ENCODE measurements at regions not wholly inside any gene's neighbourhood (a gene's known extent, or its start where the extent isn't known, plus 50 kb on each side); places are given as distances from the start of the nearest gene placed in this dataset.

- peak; percentile 53 for ATAC-seq (replicated peaks)
- H3K4me1 Mint-ChIP-seq (ENCODE audit: low read depth in 2 of 2): peaks cover 7 to 18% of the 10 kb centered on the region in 2 donors
- no peaks in the 10 kb centered on the region for H3K9me3 Mint-ChIP-seq
- H3K36me3 Mint-ChIP-seq (ENCODE audit: insufficient read depth): no peaks in the 10 kb centered on the region
- DNase-seq: peak in 1 of 3 experiments; percentile 5
- peak overlapping the region; percentile 64 to 74 for H3K4me3 Mint-ChIP-seq
- H3K27me3 Mint-ChIP-seq: peaks cover 14 to 21% of the 10 kb centered on the region in 2 donors
- H3K27ac Mint-ChIP-seq: no peak overlapping the region
Observed at GRCh38 chr10:114767101-114767985, 54.2 kb upstream of the FHIP2A start.

- ATAC-seq (replicated peaks) (peak; percentile 67), DNase-seq (no peak)
- Mint-ChIP-seq H3K27me3 (peaks cover 6 to 14% of the 10 kb centered on the region in 2 donors), H3K9me3 (no peaks in the 10 kb centered on the region), H3K36me3 (ENCODE audit: insufficient read depth) (no peaks in the 10 kb centered on the region), H3K4me3 (peak overlapping the region; percentile 59 to 66), H3K4me1 (ENCODE audit: low read depth in 2 of 2) (peaks cover 7 to 18% of the 10 kb centered on the region in 2 donors), H3K27ac (peak overlapping the region; percentile 1 to 22)
Observed at GRCh38 chr10:114767986-114768821, 53.4 kb upstream of the FHIP2A start.

GRCh38 chr10:114770009-114770408 lies 51.6 kb upstream of the FHIP2A start:
- H3K36me3 Mint-ChIP-seq (ENCODE audit: insufficient read depth): no peaks in the 10 kb centered on the region
- no peaks in the 10 kb centered on the region for H3K9me3 Mint-ChIP-seq
- H3K4me3 Mint-ChIP-seq: no peak overlapping the region
- peaks cover 7 to 18% of the 10 kb centered on the region in 2 donors for H3K4me1 Mint-ChIP-seq (ENCODE audit: low read depth in 2 of 2)
- DNase-seq (no peak), ATAC-seq (replicated peaks) (no peak)
- peak overlapping the region in 1 of 2 donors; percentile 25 for H3K27ac Mint-ChIP-seq
- peaks cover 6 to 8% of the 10 kb centered on the region in 2 donors for H3K27me3 Mint-ChIP-seq

GRCh38 chr10:114771157-114771556 lies 50.4 kb upstream of the FHIP2A start:
- DNase-seq: no peak
- H3K9me3 Mint-ChIP-seq: no peaks in the 10 kb centered on the region
- H3K36me3 Mint-ChIP-seq (ENCODE audit: insufficient read depth): no peaks in the 10 kb centered on the region
- H3K4me1 Mint-ChIP-seq (ENCODE audit: low read depth in 2 of 2): peaks cover 7 to 18% of the 10 kb centered on the region in 2 donors
- no peak overlapping the region for H3K27ac Mint-ChIP-seq
- H3K27me3 Mint-ChIP-seq: peaks cover 6 to 8% of the 10 kb centered on the region in 2 donors
- H3K4me3 Mint-ChIP-seq: no peak overlapping the region
- ATAC-seq (replicated peaks): no peak

GRCh38 chr10:114771749-114772148 lies 49.8 kb upstream of the FHIP2A start:
- H3K27me3 Mint-ChIP-seq: peaks cover 3 to 4% of the 10 kb centered on the region in 2 donors
- ATAC-seq (replicated peaks) (no peak), DNase-seq (no peak)
- no peaks in the 10 kb centered on the region for H3K36me3 Mint-ChIP-seq (ENCODE audit: insufficient read depth)
- H3K27ac Mint-ChIP-seq: no peak overlapping the region
- H3K4me1 Mint-ChIP-seq (ENCODE audit: low read depth in 2 of 2): peaks cover 6 to 16% of the 10 kb centered on the region in 2 donors
- no peak overlapping the region for H3K4me3 Mint-ChIP-seq
- H3K9me3 Mint-ChIP-seq: no peaks in the 10 kb centered on the region
